CD4-positive, alpha-beta T cell treated with Interleukin-12 subunit alpha and Interleukin-12 subunit beta, for 1 hour (primary cell): ENCODE measurements at regions not wholly inside any gene's neighbourhood (a gene's known extent, or its start where the extent isn't known, plus 50 kb on each side); places are given as distances from the start of the nearest gene placed in this dataset.

Experiments
- DNase-seq: peaks from one replicate; pipeline ENCODE4 v3.0.0-alpha.2; 2020

DNA sequence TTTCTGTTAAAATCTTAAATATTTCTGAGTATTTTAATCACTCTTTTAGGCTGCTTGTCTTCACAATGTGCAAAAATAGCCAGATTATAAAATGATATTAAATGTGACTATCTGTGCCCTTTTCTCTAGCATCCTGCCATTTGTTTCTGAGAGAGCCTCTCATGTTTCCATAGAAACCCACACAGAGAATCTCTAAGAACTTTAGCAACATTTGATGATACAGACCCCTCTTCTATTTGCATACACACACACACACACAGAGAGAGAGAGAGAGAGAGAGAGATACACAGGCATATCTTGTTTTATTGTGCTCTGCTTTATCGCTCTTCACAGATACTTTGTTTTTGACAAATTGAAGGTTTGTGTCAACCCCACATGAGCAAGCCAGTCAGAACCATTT is 134.5 kb upstream of the DDX18 start:
- DNase-seq = no peak

DNA sequence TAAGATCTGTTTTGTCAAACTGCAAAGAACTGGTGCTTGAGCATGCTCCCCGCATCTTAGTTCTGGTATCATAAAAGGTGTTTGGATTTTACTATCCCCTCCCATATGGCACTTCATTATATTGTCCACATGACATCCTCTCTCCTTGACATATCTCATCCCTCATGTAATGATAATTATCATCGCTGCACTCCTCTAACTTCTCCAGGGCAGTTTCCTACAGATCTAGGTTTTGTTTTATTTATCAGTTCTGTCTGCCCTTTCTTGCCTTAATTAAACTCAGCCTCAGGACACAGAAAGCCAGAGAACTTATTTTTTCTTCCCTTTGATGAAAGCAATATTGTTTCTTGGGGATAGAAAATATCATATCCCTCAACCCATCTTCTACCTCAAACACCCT is 129.6 kb upstream of the DDX18 start:
- no peak for DNase-seq

DNA sequence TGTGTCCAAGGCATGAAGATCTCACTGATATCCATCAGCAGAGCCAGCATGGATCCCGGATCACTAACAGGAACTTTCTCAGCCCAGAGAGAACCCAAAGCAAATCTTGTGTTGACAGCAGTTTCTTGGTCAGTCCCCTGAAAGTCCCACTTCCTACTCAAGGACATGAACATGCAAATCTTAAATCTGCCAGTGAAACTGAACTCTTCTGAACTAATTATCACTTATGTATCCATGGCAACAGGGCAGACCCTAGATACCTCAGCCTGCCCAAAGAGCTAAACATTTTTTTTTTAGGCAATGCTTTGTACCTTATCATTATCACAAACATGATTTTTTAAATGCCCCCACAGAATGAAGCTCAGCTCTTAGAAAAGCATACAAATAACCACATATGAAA is 127.8 kb upstream of the DDX18 start:
- DNase-seq = no peak

- no peak for DNase-seq
Measured at GRCh38 chr2:117691595-117691994, 122.9 kb upstream of the DDX18 start.

- no peak for DNase-seq
Measured at GRCh38 chr2:117692001-117692763, 122.3 kb upstream of the DDX18 start.

- no peak for DNase-seq
Measured at GRCh38 chr2:117693154-117693553, 121.3 kb upstream of the DDX18 start.

DNA sequence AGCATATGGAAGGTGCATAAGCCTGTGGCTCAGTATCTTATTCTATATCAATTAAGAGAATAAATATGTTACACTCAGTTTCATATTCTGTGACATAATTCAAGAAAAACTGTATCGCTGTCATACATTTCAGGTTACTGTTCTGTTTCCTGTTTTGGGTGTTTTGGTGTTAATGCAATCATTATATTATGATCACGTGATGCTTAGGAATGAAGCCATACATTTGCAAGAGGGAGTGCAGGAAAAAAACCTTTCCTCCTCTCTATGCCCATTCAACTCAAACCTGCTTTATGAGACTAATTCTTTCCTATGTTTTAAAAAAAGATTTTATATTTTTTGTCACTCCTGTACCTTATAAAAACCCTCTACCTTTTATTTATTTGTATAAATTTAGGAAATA is 120.8 kb upstream of the DDX18 start:
- no peak for DNase-seq

DNA sequence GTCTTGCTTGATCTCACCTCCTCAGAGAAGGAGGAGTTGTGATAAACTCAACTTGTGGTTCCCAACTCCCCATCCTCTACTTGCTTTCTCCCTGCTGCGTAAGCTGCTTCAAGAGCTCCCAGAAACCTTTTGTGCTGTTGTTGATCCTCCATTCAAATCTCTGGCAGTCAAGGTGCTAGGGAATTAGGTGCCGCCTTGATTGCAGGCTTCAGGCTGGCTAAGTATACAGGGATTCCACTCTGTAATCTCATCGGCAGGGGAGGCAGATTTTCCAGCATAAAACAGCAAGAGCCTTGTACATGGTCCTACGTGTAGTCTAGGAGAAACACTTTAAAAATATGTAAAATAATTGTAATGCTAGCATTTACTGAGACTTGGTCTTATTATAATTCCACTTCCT is 116.2 kb upstream of the DDX18 start:
- DNase-seq = no peak

- DNase-seq = no peak
Measured at GRCh38 chr2:117698819-117699218, 115.7 kb upstream of the DDX18 start.

- no peak for DNase-seq
Measured at GRCh38 chr2:117700471-117700870, 114.0 kb upstream of the DDX18 start.

- DNase-seq = no peak
Measured at GRCh38 chr2:117701365-117701764, 113.1 kb upstream of the DDX18 start.

GRCh38 chr2:117702098-117702497 is 112.4 kb upstream of the DDX18 start:
- no peak for DNase-seq

GRCh38 chr2:117703858-117704257 is 110.6 kb upstream of the DDX18 start:
- DNase-seq = no peak

DNA sequence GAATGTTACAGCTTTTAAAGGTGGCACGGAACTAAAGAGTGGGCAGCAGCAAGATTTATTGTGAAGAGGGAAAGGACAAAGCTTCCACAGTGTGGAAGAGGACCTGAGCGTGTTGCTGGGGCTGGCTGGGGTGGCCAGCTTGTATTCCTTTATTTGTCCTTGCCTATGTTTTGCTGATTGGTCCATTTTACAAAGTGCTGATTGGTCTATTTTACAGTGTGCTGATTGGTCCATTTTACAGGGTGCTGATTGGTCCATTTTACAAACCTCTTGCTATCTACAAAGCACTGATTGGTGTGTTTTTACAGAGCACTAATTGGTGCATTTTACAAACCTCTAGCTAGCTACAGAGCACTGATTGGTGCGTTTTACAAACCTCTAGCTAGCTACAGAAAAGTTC is 109.7 kb upstream of the DDX18 start:
- no peak for DNase-seq

DNA sequence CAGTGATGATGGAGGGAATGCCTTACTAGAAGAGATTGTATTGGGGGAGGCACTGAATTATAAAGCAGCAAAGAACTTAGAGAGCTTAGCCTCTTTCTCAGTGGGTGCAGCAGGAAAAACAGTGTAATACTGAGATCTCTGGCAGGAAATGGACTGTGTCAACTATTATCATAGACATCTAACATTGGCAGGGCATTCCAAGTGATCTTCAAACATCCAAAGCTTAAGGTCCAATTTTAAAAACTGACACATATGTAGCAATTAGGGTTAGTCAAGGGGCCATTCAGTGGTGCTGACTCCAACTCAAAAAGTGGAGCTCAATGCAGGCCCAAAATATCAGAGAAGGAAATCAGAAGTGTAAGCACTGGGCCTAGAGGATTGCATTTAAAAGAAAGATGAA is 106.6 kb upstream of the DDX18 start:
- DNase-seq = no peak

DNA sequence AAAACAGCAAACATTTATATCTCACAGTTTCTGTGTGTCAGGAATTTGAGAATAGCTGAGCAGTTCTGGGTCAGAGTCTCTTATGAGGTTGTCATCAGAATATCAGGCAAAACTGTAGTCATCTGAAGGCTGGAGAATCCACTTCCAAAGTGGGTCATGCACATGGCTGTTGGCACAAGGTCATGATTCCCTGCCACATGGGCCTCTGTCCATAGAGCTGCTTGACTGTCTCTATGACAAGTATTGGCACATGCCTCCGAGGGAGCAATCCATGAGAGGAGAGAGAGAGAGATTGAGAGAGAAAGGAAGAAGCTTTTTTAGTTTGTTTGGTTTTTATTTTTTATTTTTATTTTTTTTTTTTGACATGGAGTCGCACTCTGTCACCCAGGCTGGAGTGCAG is 101.8 kb upstream of the DDX18 start:
- DNase-seq = no peak

DNA sequence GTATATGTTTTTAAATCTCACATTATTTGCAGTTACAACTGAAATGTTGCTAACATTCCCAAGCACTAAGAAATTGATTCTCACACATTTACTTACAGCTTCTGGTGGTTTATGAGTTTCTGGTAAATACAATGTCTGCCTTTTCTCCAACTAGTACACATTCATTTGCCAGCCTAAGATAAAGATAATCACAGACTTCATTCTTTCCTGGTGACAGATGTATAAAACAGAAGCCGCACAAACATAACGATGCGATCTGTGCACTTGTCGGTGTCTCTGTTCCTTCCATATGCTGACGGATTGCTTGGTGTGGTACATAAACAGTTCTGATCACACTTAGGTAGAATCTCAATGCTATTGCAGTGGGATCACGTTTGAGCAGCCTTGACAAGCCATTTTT is 100.4 kb upstream of the DDX18 start:
- no peak for DNase-seq

GRCh38 chr2:117714745-117715417 is 99.6 kb upstream of the DDX18 start:
- DNase-seq = no peak

DNA sequence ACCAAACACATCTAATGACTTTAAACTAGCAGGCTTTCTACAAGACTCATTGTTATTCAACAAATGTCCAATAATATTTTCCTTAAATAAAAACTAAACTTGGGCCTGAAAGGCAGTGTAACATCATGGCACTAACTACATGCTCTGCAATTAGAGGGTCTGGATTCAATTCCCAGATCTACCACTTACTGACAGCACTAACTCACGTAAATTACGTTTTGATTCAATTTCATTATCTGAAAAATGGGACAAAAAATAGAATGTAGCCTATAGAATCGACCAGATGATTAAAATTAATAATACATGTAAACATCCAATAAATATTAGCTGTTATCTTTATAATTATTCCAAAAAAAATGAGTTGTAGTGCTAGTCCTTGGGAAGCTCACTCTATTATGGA is 98.0 kb upstream of the DDX18 start:
- DNase-seq = no peak

DNA sequence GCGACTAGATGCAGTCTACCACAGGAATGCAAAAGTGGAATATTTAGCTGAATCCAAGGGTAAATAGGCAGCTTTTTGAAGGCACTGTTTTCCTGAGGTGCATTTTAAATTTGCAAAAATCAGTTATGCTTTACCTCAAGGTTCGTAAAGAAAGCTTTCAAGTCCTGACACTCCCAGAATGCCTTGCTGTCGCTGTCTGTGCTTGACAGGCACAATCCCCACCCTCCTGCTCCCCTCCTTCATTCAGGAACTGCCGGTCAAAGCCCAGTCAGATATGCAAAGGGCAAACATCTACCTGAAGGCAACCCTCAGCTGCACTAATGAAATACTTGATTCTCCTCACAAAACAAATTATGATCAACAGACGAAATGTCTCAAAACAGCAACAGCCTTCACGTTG is 97.4 kb upstream of the DDX18 start:
- no peak for DNase-seq

DNA sequence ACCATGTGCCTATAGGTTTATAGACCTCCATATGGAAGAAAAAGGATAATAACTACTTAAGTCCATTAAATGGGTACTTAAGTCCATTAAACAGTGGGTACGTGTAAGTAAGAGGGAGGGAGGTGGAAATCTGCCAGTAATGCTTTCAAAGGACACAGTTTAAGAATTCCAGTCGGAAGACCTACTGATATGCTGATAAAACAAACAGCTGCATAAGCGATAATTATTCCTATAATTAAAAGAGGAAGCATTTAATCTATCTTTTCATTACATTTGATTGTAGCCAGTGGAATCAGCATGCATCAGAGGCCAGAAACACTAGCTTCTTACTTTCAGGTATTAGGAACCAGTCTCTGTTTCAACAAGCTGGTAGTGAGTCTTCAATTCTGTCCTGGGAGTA is 96.4 kb upstream of the DDX18 start:
- DNase-seq = no peak

DNA sequence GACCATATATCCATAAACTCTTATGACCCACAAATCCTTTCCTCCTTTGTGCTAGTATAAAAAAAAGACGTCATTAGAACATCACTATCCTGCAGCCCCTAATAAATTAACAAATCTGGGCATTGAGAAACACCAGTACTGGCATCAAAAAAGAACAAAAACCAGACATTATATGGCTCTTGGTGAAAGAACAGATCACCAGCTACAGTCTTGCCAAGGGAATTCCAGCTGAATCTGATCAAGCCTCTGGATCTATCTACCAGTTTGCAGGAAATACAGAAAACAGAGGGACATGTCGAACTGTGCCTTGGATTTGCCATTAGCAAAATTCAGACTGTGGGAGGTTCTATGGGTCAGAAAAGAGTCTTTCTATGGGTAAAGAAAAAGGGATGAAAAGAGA is 93.7 kb upstream of the DDX18 start:
- no peak for DNase-seq

DNA sequence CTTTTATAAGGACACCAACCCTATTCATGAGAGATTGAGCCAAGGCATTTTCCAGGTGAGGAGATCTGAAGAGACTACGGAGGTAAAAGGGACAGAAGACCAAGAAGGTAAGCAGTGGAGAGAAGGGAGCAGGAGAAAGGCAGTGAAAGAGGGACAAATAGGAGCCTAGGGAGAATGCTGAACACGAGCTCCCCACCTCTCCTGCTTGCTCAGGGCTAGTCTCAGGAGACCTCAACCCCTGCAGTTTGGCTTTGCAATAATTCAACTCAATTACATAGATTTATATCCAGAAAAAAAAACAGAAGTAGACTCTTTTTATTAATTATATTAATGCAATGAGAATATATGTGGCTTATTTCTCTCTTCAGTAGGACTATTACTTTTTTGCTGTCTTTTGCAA is 91.0 kb upstream of the DDX18 start:
- DNase-seq = no peak

DNA sequence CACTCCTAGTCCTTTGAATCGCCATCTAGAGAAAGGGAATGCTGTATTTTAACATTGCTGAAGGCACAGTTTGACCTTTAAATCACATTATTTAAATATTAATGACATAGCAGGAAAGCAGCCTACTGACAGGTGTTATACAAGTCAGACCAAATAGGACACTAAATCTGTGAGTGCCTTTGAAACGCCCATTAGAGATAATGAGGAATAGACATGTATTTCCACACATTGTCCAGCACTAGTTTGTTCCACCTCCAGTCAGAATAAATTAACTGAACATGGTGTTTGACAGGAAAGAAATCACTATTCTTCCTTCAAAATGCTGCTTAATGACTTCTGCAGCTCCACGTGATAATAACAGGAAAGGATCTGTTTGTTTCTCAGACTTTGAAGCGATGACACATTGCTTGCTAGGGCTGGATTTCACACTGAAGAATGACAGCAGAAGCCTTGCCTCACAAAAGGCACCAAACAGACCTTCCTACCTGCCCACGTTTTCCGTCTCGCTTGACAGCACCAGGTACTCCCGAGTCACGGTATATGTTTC is 90.5 kb upstream of the DDX18 start:
- DNase-seq = no peak

DNA sequence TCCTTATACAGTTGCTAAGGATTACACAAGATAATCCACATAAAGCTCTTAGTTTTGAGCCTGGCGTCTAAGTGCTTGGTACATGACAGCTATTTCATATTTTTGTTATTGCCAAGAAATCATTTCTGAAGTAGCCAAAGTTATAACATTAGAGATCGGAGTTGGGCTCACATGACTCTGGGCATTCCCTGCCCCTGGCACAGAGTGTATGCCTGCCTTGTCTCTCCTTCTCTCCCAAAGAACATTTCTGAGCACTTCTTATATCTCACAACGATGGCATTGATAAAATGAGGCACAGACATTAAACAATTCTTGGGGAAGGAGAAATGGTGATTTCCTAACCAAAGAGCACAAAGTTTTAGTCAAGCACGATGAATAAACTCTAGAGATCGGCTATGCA is 87.7 kb upstream of the DDX18 start:
- DNase-seq = no peak
